IMR-90 (cell line): ENCODE measurements at regions not wholly inside any gene's neighbourhood (a gene's known extent, or its start where the extent isn't known, plus 50 kb on each side); places are given as distances from the start of the nearest gene placed in this dataset.

Source experiments
- ATAC-seq: fragments of 200-7000 bp; cut with Tn5 transposase; 2 replicates; pipeline ENCODE4 v1.9.1; 2020; ENCODE audit warnings: low read depth, mild to moderate bottlenecking, moderate library complexity
- BruUV-seq: library from RNA; stranded (reverse); fragments of 400-500 nt; replicated peaks from 2 replicates; lab custom pipeline; 2021; lab: Mats Ljungman, UMichigan
- CTCF ChIA-PET: fragments of 300-600 bp; formaldehyde crosslinking; extraction: SDS; loops from one replicate; lab custom pipeline; 2021; ENCODE audit warnings: antibody characterized with exemption; lab: Yijun Ruan, JAX
- POLR2A ChIA-PET: fragments of 300-600 bp; sonication (Branson Sonifier 250); formaldehyde crosslinking; loops from one replicate; lab custom pipeline; 2022; ENCODE audit warnings: antibody characterized with exemption; ENCODE audit not compliant: unreplicated experiment; lab: Charles Lee
- DNase-seq: peaks from one replicate; pipeline ENCODE4 v3.0.0; 2013
- H2AFZ ChIP-seq: replicated peaks from 2 replicates; pipeline ENCODE3; 2013; ENCODE audit warnings: low read length, mild to moderate bottlenecking; ENCODE audit not compliant: poor library complexity
- H2AK5ac ChIP-seq: 2 replicates; pipeline ENCODE4 v1.6.1; 2013; ENCODE audit warnings: low read depth, low read length, inconsistent platforms
- H2AK9ac ChIP-seq: replicated peaks from 2 replicates; pipeline ENCODE3; 2013; ENCODE audit warnings: mild to moderate bottlenecking, low read depth, low read length, moderate library complexity; ENCODE audit not compliant: poor library complexity
- H2BK120ac ChIP-seq: 2 replicates; pipeline ENCODE4 v1.6.1; 2013; ENCODE audit warnings: low read depth, low read length, inconsistent platforms
- H2BK15ac ChIP-seq: 3 replicates; pipeline ENCODE4 v1.6.1; 2013; ENCODE audit warnings: low read depth, low read length, inconsistent platforms
- H2BK20ac ChIP-seq: 2 replicates; pipeline ENCODE4 v1.6.1; 2013; ENCODE audit warnings: low read depth, mild to moderate bottlenecking, inconsistent platforms, low read length, moderate library complexity
- H2BK5ac ChIP-seq: 2 replicates; pipeline ENCODE4 v1.6.1; 2013; ENCODE audit warnings: mild to moderate bottlenecking, low read depth, low read length, inconsistent platforms; ENCODE audit not compliant: poor library complexity, severe bottlenecking
- H3K14ac ChIP-seq: replicated peaks from 2 replicates; pipeline ENCODE4 v1.6.1; 2013; ENCODE audit warnings: low read depth, low read length, inconsistent platforms
- H3K18ac ChIP-seq: 2 replicates; pipeline ENCODE4 v1.6.1; 2013; ENCODE audit warnings: low read depth, low read length, control low read depth
- H3K23ac ChIP-seq: 2 replicates; pipeline ENCODE4 v1.6.1; 2013; ENCODE audit warnings: low read depth, low read length, inconsistent platforms
- H3K27ac ChIP-seq: 2 replicates; pipeline ENCODE4 v1.5.1; 2013; ENCODE audit warnings: mild to moderate bottlenecking, control low read depth, low read length; ENCODE audit not compliant: insufficient read depth
- H3K27me3 ChIP-seq: 2 replicates; pipeline ENCODE4 v1.6.1; 2013; ENCODE audit warnings: low read length; ENCODE audit not compliant: control insufficient read depth, insufficient read depth
- H3K36me3 ChIP-seq: 2 replicates; pipeline ENCODE4 v1.6.1; 2013; ENCODE audit warnings: low read length, mixed read lengths; ENCODE audit not compliant: control insufficient read depth, insufficient read depth
- H3K4ac ChIP-seq: 2 replicates; pipeline ENCODE4 v1.6.1; 2013; ENCODE audit warnings: low read depth, low read length, inconsistent platforms
- H3K4me1 ChIP-seq: 2 replicates; pipeline ENCODE4 v1.6.1; 2013; ENCODE audit warnings: low read length, mixed read lengths; ENCODE audit not compliant: control insufficient read depth, insufficient read depth
- H3K4me2 ChIP-seq: 2 replicates; pipeline ENCODE4 v1.6.1; 2013; ENCODE audit warnings: low read depth, mild to moderate bottlenecking, control low read depth, low read length, moderate library complexity
- H3K4me3 ChIP-seq: 2 replicates; pipeline ENCODE4 v1.5.1; 2013; ENCODE audit warnings: low read depth, mild to moderate bottlenecking, control low read depth, low read length, moderate library complexity; ENCODE audit not compliant: insufficient read depth
- H3K56ac ChIP-seq: 2 replicates; pipeline ENCODE4 v1.6.1; 2013; ENCODE audit warnings: low read length, inconsistent platforms; ENCODE audit not compliant: insufficient read depth; ENCODE audit errors: extremely low read depth
- H3K79me1 ChIP-seq, 2 experiments: 2 replicates each; pipeline ENCODE4 v1.6.1; 2013; ENCODE audit warnings: low read length in 2 of 2, inconsistent platforms in 1 of 2, low read depth in 1 of 2
- H3K9ac ChIP-seq: 2 replicates; pipeline ENCODE4 v1.6.1; 2013; ENCODE audit warnings: low read depth, low read length, control low read depth
- H3K9me1 ChIP-seq: 2 replicates; pipeline ENCODE4 v1.6.1; 2013; ENCODE audit warnings: low read length, inconsistent platforms; ENCODE audit not compliant: insufficient read depth
- H3K9me3 ChIP-seq: 2 replicates; pipeline ENCODE4 v1.6.1; 2013; ENCODE audit warnings: low read length; ENCODE audit not compliant: control insufficient read depth, insufficient read depth
- H4K20me1 ChIP-seq: 2 replicates; pipeline ENCODE4 v1.6.1; 2013; ENCODE audit warnings: low read length, inconsistent platforms; ENCODE audit not compliant: insufficient read depth
- H4K5ac ChIP-seq: 2 replicates; pipeline ENCODE4 v1.6.1; 2013; ENCODE audit warnings: mild to moderate bottlenecking, low read depth, low read length, control low read depth
- H4K8ac ChIP-seq, 2 experiments: 2 replicates each; pipeline ENCODE4 v1.6.1; 2013; ENCODE audit warnings: low read depth in 2 of 2, low read length in 2 of 2, control low read depth in 1 of 2, inconsistent platforms in 1 of 2
- H4K91ac ChIP-seq: 2 replicates; pipeline ENCODE4 v1.6.1; 2013; ENCODE audit warnings: low read depth, low read length, inconsistent platforms; ENCODE audit not compliant: insufficient read depth
- BHLHE40 ChIP-seq: fragments of 150-350 bp; IDR thresholded peaks from 2 replicates; pipeline ENCODE4 v1.6.1; 2016; ENCODE audit warnings: mild to moderate bottlenecking, low read depth, low read length
- CEBPB ChIP-seq: IDR thresholded peaks from 2 replicates; pipeline ENCODE4 v1.6.1; 2012; ENCODE audit warnings: low read depth, low read length, improper control_type of control experiment
- CTCF ChIP-seq: conservative IDR thresholded peaks from 2 replicates; pipeline ENCODE4 v1.5.1; 2012; ENCODE audit warnings: mild to moderate bottlenecking, low read depth, low read length, improper control_type of control experiment
- ELK1 ChIP-seq: fragments of 150-350 bp; IDR thresholded peaks from 2 replicates; pipeline ENCODE4 v1.6.1; 2016; ENCODE audit warnings: low read depth, mild to moderate bottlenecking, low read length, moderate library complexity, borderline replicate concordance
- FOS ChIP-seq: fragments of 150-350 bp; IDR thresholded peaks from 2 replicates; pipeline ENCODE4 v1.6.1; 2016; ENCODE audit warnings: low read depth, low read length
- MXI1 ChIP-seq: IDR thresholded peaks from 2 replicates; pipeline ENCODE4 v1.6.1; 2012; ENCODE audit warnings: low read depth, mild to moderate bottlenecking, low read length, moderate library complexity, borderline replicate concordance
- NFE2L2 ChIP-seq: fragments of 150-350 bp; IDR thresholded peaks from 2 replicates; pipeline ENCODE4 v1.6.1; 2016; ENCODE audit warnings: low read depth, mild to moderate bottlenecking, low read length
- POLR2A ChIP-seq: IDR thresholded peaks from 2 replicates; pipeline ENCODE4 v1.6.1; 2012; ENCODE audit warnings: mild to moderate bottlenecking, low read depth, low read length
- RAD21 ChIP-seq: IDR thresholded peaks from 2 replicates; pipeline ENCODE4 v1.6.1; 2012; ENCODE audit warnings: low read length, improper control_type of control experiment
- RFX5 ChIP-seq: IDR thresholded peaks from 2 replicates; pipeline ENCODE4 v1.8.0; 2012; ENCODE audit warnings: low read depth, mild to moderate bottlenecking, low read length, moderate library complexity
- SMC3 ChIP-seq: fragments of 150-350 bp; IDR thresholded peaks from 2 replicates; pipeline ENCODE4 v1.6.1; 2016; ENCODE audit warnings: low read depth, mild to moderate bottlenecking, antibody characterized with exemption, low read length, moderate library complexity
- USF2 ChIP-seq: fragments of 150-350 bp; IDR thresholded peaks from 2 replicates; pipeline ENCODE4 v1.6.1; 2017; ENCODE audit warnings: mild to moderate bottlenecking, antibody characterized with exemption, low read length, low read depth
- WGBS, 2 experiments: methylation state at CpG; one replicate each; pipeline versions ENCODE4 v1.1.5 to v1.1.7; 2013; ENCODE audit warnings: missing lambda C conversion rate in 2 of 2; ENCODE audit not compliant: insufficient read length in 1 of 2; ENCODE audit errors: extremely low coverage in 2 of 2; 5-methylcytosine and 5-hydroxymethylcytosine counted together
- dilution Hi-C: fragments of 300-500 bp; cut with HindIII; formaldehyde crosslinking; loops from one replicate; pipeline ENCODE4 v1.14.3; 2018; ENCODE audit warnings: low sequenced_read_pairs; ENCODE audit not compliant: unreplicated experiment
- in situ Hi-C: fragments of 300-500 bp; cut with MboI; formaldehyde crosslinking; loops from 3 replicates; pipeline ENCODE4 v1.14.3; 2019; ENCODE audit warnings: low sequenced_read_pairs, inconsistent platforms, mixed read lengths
- intact Hi-C: fragments of 100-400 bp; cut with micrococcal nuclease; formaldehyde crosslinking; loops from 2 replicates; pipeline ENCODE4 v1.10.0; 2022

GRCh38 chr2:48219234-48219554 is 95.3 kb upstream of the FOXN2 start:
- POLR2A ChIA-PET = no interaction called here
- CTCF ChIA-PET = interaction anchor here (0.9 kb wide), 1 partner anchor 15 kb away, joined by 6 read pairs; no protein-coding TSS in a partner anchor

More at GRCh38 chr2:48219234-48219554, 95.3 kb upstream of the FOXN2 start:
- H2BK5ac ChIP-seq = no peak overlapping the region
- H2BK120ac ChIP-seq = no peak overlapping the region
- no peaks in the 10 kb centered on the region; the same call in 1 of the 2 replicates for H3K27me3 ChIP-seq
- ATAC-seq (no peak), DNase-seq (no peak)
- no peak overlapping the region for H3K23ac ChIP-seq
- no peak overlapping the region for H4K91ac ChIP-seq
- H2AK9ac ChIP-seq = no peak overlapping the region
- no peak overlapping the region for H4K5ac ChIP-seq
- no peak overlapping the region for H3K4ac ChIP-seq
- TF ChIP-seq BHLHE40 (no peak), CEBPB (no peak), POLR2A (no peak), FOS (no peak), NFE2L2 (no peak), CTCF (no peak), USF2 (no peak), RFX5 (no peak), MXI1 (no peak), ELK1 (no peak), SMC3 (no peak), RAD21 (no peak)
- no peak overlapping the region for H2BK20ac ChIP-seq
- no peak overlapping the region for H3K18ac ChIP-seq
- H3K36me3 ChIP-seq = no peaks in the 10 kb centered on the region
- intact Hi-C loops (no loop called here), dilution Hi-C loops (no loop called here), in situ Hi-C loops (no loop called here)
- no peak overlapping the region for H3K27ac ChIP-seq
- no TSS peak for BruUV-seq
- H3K56ac ChIP-seq = no peak overlapping the region
- H3K9ac ChIP-seq = no peak overlapping the region
- H2AFZ ChIP-seq = no peak overlapping the region
- no peaks in the 10 kb centered on the region for H3K9me3 ChIP-seq
- H3K4me2 ChIP-seq = no peak overlapping the region
- H3K79me1 ChIP-seq = no peaks in the 10 kb centered on the region
- H4K8ac ChIP-seq = no peak overlapping the region
- H3K4me1 ChIP-seq = no peaks in the 10 kb centered on the region
- H3K4me3 ChIP-seq = no peak overlapping the region
- WGBS, 2 experiments = 50% methylated on average over 2 of the region's 3 CpGs; no CpG with 5 or more reads in 1 of the 2 experiments
- no peak overlapping the region for H3K14ac ChIP-seq
- no peak overlapping the region for H2AK5ac ChIP-seq
- H4K20me1 ChIP-seq = no peaks in the 10 kb centered on the region
- no peaks in the 10 kb centered on the region for H3K9me1 ChIP-seq
- no peak overlapping the region for H2BK15ac ChIP-seq
